MM.1S (cell line): ENCODE measurements at regions not wholly inside any gene's neighbourhood (a gene's known extent, or its start where the extent isn't known, plus 50 kb on each side); places are given as distances from the start of the nearest gene placed in this dataset.

Source experiments
- EZH2phosphoT487 ChIP-seq: fragments of 300-600 bp; sonication (generic); IDR thresholded peaks from 2 replicates; pipeline ENCODE4 v1.6.1; 2018; ENCODE audit warnings: antibody characterized with exemption, low read length
- TF ChIP-seq, protein P1 (sequence below): fragments of 300-600 bp; sonication (generic); IDR thresholded peaks from 2 replicates; pipeline ENCODE4 v1.5.1; 2016; ENCODE audit warnings: antibody characterized with exemption, low read length, mixed read lengths

GRCh38 chr6:48764286-48765044 lies 653.5 kb upstream of the PTCHD4 start:
- TF ChIP-seq, protein P1, sequence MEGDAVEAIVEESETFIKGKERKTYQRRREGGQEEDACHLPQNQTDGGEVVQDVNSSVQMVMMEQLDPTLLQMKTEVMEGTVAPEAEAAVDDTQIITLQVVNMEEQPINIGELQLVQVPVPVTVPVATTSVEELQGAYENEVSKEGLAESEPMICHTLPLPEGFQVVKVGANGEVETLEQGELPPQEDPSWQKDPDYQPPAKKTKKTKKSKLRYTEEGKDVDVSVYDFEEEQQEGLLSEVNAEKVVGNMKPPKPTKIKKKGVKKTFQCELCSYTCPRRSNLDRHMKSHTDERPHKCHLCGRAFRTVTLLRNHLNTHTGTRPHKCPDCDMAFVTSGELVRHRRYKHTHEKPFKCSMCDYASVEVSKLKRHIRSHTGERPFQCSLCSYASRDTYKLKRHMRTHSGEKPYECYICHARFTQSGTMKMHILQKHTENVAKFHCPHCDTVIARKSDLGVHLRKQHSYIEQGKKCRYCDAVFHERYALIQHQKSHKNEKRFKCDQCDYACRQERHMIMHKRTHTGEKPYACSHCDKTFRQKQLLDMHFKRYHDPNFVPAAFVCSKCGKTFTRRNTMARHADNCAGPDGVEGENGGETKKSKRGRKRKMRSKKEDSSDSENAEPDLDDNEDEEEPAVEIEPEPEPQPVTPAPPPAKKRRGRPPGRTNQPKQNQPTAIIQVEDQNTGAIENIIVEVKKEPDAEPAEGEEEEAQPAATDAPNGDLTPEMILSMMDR: no peak
- TF ChIP-seq EZH2phosphoT487: no peak
